MM.1S (cell line): ENCODE measurements at regions not wholly inside any gene's neighbourhood (a gene's known extent, or its start where the extent isn't known, plus 50 kb on each side); places are given as distances from the start of the nearest gene placed in this dataset.
"Not testable (repeated sequence)": the region's sequence is repeated elsewhere in the genome, so short reads cannot be mapped to it uniquely, and the experiment has no call there.

Source experiments
- EZH2 ChIP-seq: fragments of 300-600 bp; sonication (generic); optimal IDR thresholded peaks from 2 replicates; pipeline ENCODE3; 2017; ENCODE audit warnings: low read depth, mild to moderate bottlenecking, antibody characterized with exemption, low read length, mixed read lengths
- EZH2phosphoT487 ChIP-seq: fragments of 300-600 bp; sonication (generic); IDR thresholded peaks from 2 replicates; pipeline ENCODE4 v1.6.1; 2018; ENCODE audit warnings: antibody characterized with exemption, low read length
- TF ChIP-seq, protein P1 (sequence below): fragments of 300-600 bp; sonication (generic); IDR thresholded peaks from 2 replicates; pipeline ENCODE4 v1.5.1; 2016; ENCODE audit warnings: antibody characterized with exemption, low read length, mixed read lengths

DNA sequence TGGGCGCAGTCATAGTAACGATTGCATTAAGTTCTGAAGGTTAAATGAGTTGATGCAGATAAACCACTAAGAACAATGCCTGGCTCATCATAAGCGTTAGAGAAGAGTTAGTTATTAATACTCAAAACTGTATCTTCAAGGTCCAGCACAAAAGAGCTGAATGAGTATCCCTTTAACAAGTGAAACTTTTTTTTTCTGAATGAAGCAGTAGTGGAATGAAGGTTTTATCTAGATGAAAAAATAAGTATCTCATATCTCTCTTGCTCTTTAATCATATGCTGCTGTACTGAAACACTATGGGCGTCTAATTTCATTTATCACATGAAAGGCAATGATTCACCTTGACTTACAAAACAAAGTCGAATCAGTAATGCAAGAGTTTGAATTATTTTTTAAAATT, 207.4 kb downstream of the BCAS1 start:
- TF ChIP-seq, protein P1, sequence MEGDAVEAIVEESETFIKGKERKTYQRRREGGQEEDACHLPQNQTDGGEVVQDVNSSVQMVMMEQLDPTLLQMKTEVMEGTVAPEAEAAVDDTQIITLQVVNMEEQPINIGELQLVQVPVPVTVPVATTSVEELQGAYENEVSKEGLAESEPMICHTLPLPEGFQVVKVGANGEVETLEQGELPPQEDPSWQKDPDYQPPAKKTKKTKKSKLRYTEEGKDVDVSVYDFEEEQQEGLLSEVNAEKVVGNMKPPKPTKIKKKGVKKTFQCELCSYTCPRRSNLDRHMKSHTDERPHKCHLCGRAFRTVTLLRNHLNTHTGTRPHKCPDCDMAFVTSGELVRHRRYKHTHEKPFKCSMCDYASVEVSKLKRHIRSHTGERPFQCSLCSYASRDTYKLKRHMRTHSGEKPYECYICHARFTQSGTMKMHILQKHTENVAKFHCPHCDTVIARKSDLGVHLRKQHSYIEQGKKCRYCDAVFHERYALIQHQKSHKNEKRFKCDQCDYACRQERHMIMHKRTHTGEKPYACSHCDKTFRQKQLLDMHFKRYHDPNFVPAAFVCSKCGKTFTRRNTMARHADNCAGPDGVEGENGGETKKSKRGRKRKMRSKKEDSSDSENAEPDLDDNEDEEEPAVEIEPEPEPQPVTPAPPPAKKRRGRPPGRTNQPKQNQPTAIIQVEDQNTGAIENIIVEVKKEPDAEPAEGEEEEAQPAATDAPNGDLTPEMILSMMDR = not testable (repeated sequence)
- TF ChIP-seq EZH2, EZH2phosphoT487: not testable (repeated sequence)
